ENCODE measurements at regions not wholly inside any gene's neighbourhood (a gene's known extent, or its start where the extent isn't known, plus 50 kb on each side); places are given as distances from the start of the nearest gene placed in this dataset.
A peak's percentile ranks its signal among the peaks of the same experiment; 100 is the strongest.

GRCh38 chr2:17069564-17069963, 403.9 kb upstream of the CYRIA start:
- no peak for DNase-seq (ENCODE audit: low spot score)

- no peak for DNase-seq (ENCODE audit: low spot score)
These were observed 402.4 kb upstream of the CYRIA start for GRCh38 chr2:17068021-17068420.

DNA sequence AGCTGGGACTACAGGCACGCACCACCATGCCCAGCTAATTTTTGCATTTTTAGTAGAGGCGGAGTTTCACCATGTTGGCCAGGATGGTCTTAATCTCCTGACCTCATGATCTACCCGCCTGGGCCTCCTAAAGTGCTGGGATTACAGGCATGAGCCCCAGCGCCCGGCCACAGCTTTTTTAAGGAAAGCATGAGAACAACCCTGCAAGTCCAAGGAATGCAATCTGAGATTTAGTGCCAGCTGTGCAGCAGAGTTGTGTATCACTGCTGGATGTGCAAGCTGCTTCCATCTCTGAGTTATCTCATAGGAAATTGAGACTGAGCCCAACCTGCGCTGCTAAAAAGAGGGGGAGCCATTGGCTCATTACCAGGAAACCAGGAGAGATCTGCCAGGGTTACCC, 399.9 kb upstream of the CYRIA start:
- no peak for DNase-seq (ENCODE audit: low spot score)

DNA sequence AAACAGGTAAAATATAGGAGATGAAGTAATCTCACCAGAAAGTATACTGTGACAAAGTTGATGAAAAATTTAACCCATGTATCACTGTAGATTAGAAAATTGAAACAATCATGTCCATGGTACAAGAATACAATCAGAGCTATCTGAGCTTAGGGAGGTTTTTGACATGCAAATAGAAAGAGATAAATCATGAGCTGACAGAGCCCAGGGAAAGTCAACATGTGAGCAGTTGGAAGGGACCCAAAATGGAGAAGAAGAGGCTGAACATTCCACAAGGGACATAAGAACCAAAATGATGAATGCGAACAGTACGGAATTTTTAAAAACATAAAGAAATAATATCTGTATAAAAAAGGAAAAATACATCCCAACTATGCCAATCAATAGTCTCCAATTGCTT, 395.4 kb upstream of the CYRIA start:
- no peak for DNase-seq (ENCODE audit: low spot score)

DNA sequence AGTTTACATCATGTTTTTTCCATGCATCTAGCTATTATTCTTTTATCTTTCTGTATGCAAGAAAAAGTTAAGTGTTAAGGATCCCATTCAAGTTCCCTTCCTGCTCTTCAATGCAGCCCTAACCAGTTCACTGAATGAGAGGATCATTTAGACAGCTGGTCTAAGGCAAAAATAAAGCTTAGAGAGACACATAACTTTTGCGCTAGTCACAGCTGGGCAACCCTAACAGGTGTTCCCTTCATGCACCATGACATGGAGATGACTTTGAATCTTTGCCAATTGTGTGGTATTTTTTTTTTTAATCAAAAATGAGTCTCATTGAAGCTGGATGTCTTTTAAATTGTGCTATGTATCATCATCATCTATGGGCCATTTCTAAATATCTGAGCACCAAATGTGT, 393.8 kb upstream of the CYRIA start:
- no peak for DNase-seq (ENCODE audit: low spot score)

DNA sequence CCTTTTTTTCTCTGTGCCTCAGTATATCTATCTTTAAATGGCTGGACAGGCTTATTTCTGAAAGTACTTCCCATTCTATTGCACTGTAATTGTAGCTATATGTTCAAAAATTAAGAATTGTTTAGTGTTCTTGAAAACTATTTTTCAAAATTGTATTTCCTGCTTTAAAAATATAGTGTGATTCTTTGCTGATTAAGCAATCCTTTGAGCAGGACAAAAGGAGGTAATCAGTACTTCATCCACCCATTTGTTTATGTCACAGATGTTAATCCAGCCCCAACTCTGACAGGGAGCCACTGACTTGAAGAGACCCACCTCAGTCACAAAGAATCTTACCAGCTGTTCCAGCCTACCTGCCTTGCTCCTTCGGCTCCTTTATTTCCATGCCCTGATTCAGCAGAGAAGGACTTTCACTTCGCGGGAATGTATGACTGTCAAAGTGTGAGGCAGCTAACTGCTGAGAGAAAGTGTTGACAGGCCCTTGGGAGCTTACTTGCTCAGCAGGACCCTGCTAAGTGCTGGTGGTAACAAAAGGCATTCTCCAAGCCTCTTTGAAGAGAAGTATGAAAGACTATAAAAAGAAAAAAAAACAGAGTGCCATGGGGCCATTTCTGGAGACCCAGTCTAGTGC, 393.3 kb upstream of the CYRIA start:
- DNase-seq (ENCODE audit: low spot score) = no peak

DNA sequence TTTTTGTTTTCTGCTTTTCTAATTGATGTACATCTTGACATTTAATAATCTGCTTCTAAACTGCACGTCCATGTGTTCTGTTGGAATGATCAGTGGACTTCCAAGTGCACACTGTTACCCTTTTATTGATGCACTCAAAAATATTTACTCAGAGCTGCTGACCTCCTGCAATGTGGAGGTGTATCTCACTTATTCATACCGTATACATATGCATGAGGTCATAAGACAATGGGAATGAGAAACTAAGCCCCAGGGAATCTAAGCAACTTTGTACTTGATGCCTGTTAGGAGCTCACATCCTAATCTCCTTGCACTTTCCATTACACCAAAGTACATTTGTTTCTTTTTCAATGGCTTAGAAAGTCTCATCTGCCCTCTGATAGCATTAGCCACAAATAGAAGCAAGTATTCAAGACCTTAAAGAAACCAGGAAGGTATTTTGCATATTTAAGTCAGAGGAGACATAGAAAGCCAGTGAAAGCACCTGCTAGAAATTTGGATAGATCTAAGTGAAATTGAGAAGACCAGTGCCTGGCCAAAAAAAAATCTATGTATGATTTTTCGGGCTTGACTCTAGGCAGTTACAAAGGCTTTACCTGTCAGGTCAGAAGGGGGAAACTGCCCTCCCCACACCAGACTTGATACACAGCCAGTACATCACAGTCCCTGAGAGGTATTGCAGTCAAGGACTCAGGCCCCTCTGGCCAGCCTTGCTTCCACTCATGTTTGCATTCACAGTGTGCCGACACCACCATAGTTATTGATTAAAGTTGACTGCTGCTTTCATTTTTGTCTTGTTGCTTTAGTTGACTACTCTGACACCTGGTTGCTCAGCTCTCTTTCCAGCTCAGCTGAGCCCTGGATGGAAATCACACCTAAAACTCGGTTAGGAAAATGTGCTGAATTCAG, 391.7 kb upstream of the CYRIA start:
- DNase-seq (ENCODE audit: low spot score) = no peak

DNA sequence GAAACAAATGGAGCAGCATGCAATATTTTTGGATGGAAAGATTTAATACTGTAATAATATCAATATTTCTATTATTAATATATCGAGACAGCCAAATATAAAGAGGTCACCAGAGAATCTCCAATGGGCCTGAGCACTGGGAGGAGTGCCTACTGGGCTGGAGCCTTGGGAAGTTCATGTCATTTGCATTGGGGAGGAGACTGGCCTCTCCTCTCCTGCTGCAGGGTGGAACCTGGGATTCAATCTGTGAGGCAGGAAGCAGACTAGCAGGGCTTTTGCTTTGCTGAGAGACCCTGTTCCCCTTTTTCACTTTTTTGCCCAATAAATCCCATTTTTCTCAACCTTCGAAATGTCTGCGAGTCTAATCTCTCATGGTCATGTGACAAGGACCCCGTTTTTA, 390.6 kb upstream of the CYRIA start:
- DNase-seq (ENCODE audit: low spot score) = no peak

DNA sequence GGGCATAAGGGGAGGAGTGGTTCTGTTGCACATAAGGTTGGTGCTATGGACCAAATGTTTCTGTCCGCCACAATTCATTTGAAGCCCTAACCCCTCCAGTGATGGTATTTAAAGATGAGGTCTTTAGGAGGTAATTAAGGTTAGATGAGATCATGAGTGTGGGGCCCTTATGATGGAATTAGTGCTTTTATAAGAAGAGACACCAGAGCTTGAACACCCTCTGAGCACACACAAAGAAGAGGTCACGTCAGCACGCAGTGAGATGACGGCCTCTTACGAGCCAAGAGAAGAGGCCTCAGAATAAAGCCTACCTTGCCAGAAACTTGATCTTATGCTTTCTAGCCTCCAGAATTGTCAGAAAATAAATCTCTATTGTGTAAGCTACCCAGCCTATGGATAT, 386.4 kb upstream of the CYRIA start:
- no peak for DNase-seq (ENCODE audit: low spot score)

GRCh38 chr2:17051538-17051937, 385.9 kb upstream of the CYRIA start:
- no peak for DNase-seq (ENCODE audit: low spot score)

DNA sequence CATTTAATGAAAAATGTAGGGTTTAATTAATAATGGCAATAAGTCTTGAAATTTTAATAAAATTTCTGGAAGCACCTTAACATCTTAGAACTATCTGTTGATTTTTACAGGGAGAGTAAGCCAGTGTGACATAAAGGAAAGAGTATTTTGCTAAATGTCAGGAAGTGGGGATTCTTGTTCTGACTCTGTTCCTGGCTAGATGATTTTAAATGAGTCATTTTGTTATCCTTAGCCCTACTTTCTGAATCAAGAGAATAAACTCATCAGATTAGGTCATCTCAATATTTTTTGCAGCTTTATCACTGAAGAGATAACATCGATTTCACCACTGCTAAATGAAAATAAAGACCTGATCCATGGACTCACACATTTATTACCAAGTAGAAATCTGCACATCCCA, 377.5 kb upstream of the CYRIA start:
- DNase-seq (ENCODE audit: low spot score) = no peak

- no peak for DNase-seq (ENCODE audit: low spot score)
These were observed 370.7 kb upstream of the CYRIA start for GRCh38 chr2:17036361-17036760.

GRCh38 chr2:17035010-17035409, 369.4 kb upstream of the CYRIA start:
- no peak for DNase-seq (ENCODE audit: low spot score)

GRCh38 chr2:17030047-17030446, 364.4 kb upstream of the CYRIA start:
- DNase-seq (ENCODE audit: low spot score) = no peak

DNA sequence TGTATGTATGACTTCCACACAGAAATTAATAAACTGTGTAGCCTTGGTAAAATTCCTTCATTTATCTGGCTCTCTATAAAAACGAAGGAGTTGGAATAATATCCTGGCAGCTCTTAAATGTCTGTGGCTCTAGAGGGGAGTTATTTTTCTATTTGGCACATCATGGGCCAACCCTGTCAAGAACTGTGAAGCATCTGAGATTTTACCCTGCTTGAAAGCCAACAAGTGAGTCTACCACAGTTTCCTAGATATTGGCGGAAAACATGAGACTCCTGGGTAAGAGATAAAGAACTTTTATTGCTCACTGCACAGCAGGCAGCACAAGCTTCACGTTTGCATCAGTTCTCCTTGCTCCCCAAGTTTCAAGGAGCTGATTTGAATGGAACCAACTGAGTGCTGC, 346.7 kb upstream of the CYRIA start:
- DNase-seq (ENCODE audit: low spot score) = no peak

- no peak for DNase-seq (ENCODE audit: low spot score)
These were observed 344.5 kb upstream of the CYRIA start for GRCh38 chr2:17010104-17010503.

DNA sequence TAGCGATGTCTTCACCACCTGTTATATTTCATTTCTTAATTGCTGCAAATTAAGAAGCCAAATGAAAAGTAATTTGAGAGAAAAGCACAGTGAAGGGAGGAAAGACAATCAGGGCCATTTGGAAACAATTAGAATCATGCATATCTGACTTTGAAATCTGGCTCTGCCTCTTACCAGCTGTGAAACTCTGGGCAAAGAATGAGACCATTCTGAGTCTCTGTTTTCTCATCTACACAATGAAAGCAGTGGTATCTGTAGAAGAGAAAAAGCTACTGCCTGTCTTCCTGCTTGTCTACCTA, 334.5 kb upstream of the CYRIA start:
- no peak for DNase-seq (ENCODE audit: low spot score)

- DNase-seq (ENCODE audit: low spot score) = no peak
These were observed 333.9 kb upstream of the CYRIA start for GRCh38 chr2:16999347-17000183.

DNA sequence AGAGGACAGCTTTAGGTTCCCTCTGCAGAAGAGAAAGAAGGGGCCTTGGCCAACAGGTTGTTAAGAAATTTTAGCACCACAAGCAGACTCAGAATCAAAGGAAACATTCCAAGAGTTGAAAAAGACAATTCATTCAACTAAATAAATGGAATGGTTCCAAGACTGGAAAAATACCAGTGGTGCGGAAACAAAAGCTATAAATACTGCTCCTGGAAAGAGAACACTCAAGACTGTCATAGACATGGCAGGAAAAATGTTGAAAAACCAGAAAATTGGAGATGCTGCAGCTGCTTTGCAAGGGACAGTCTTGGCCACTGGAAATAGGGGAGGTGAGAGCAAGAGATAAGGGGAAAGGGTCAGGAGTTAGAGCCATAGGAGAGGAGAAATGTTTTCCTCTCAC, 312.7 kb upstream of the CYRIA start:
- no peak for DNase-seq (ENCODE audit: low spot score)

DNA sequence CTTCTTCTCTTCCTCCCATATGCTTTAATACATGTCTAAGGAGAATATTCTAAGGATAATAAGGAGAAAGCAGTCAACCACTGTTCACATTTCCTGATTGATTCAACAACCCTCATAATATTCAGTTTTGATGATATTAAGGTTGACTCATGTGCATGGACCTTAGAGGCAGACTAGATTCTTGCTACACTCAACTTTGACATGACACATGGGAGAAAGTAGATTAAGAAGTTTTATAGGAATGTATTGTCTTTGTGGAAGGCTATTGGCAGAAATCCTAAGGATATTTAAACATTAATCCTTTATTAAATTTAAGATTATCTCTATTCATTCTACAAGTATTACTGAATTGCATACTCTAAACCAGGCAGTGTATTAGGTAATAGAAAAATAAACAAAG, 309.1 kb upstream of the CYRIA start:
- DNase-seq (ENCODE audit: low spot score) = no peak

DNA sequence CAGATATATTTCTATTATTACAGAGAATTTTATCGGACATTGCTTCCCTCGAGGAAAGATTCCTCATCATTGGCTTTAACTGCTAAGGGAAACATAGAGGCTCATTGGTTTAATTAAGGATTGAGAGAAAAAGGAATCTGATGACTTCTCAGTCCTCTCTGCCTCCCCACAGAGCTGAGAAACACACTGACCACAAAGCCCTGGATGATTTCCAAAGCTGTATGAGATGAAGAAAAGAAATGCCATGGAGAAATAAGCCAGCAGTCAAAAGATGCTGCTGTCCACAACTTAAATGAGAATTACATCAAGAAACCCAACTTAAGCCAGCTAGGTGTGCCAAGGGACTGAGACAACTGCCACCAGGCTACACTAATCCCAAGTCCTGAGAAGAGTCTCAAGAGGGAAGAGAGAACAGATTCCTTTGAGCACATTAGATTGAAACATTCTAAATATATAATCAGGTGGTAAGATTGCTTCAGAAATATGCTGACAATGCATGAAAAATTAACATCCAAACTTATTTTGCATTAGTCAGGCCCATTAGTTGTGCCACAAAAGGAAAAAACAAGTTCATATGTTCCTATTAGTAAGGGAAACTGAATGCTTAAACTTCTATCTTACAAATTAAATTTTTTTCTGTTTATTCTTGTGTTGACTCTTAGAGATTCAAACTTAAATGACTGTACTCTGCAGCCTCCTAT, 308.1 kb upstream of the CYRIA start:
- no peak for DNase-seq (ENCODE audit: low spot score)

DNA sequence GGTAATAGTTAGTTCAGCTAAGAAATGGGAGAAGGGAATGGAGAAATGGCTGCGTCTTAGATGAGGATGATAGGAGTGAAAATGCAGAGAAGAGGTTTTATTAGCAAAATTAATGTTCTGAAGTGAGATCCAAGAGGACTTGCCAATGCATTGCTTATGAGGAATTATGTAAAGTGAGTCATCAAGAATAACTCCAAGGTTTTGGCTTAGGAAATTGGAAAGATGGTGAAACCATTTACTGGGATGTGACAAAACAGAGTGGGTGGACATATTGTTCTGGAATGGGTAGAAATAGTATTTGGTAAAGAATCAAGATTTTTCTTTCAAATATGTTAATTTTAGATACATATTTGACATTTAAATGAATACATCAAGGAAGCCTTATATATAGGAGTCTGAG, 306.6 kb upstream of the CYRIA start:
- peak; percentile 17 for DNase-seq (ENCODE audit: low spot score)
